Hepatic stellate cell (primary cell): ENCODE measurements at regions not wholly inside any gene's neighbourhood (a gene's known extent, or its start where the extent isn't known, plus 50 kb on each side); places are given as distances from the start of the nearest gene placed in this dataset.
"Not testable (repeated sequence)": the region's sequence is repeated elsewhere in the genome, so short reads cannot be mapped to it uniquely, and the experiment has no call there.

Experiments
- DNase-seq: peaks from one replicate; pipeline ENCODE4 v3.0.0; 2011; ENCODE audit warnings: low spot score

- no peak for DNase-seq
These were observed 833.4 kb upstream of the ATXN8OS start for GRCh38 chr13:69274231-69274630.

- no peak for DNase-seq
These were observed 843.0 kb upstream of the ATXN8OS start for GRCh38 chr13:69264362-69265334.

- DNase-seq = no peak
These were observed 864.3 kb upstream of the ATXN8OS start for GRCh38 chr13:69243366-69243765.

GRCh38 chr13:69234171-69234570 lies 873.5 kb upstream of the ATXN8OS start:
- no peak for DNase-seq

- no peak for DNase-seq
These were observed 881.2 kb upstream of the ATXN8OS start for GRCh38 chr13:69226427-69226826.

- DNase-seq = not testable (repeated sequence)
These were observed 885.8 kb upstream of the ATXN8OS start for GRCh38 chr13:69221633-69222498.

GRCh38 chr13:69213396-69213795 lies 894.2 kb upstream of the ATXN8OS start:
- DNase-seq = no peak

- no peak for DNase-seq
These were observed 903.0 kb upstream of the ATXN8OS start for GRCh38 chr13:69204620-69205019.

GRCh38 chr13:69202996-69203395 lies 904.6 kb upstream of the ATXN8OS start:
- no peak for DNase-seq

- DNase-seq = no peak
These were observed 908.0 kb upstream of the ATXN8OS start for GRCh38 chr13:69199664-69200063.

- no peak for DNase-seq
These were observed 908.9 kb upstream of the ATXN8OS start for GRCh38 chr13:69198706-69199105.

- DNase-seq = no peak
These were observed 913.5 kb upstream of the ATXN8OS start for GRCh38 chr13:69194130-69194529.

- DNase-seq = no peak
These were observed 927.6 kb upstream of the ATXN8OS start for GRCh38 chr13:69180034-69180433.

- DNase-seq = no peak
These were observed 929.6 kb upstream of the ATXN8OS start for GRCh38 chr13:69178000-69178399.

GRCh38 chr13:69168436-69168835 lies 939.2 kb upstream of the ATXN8OS start:
- DNase-seq = no peak

- DNase-seq = no peak
These were observed 952.5 kb upstream of the ATXN8OS start for GRCh38 chr13:69155136-69155535.

- DNase-seq = no peak
These were observed 965.5 kb upstream of the ATXN8OS start for GRCh38 chr13:69142101-69142500.

- DNase-seq = no peak
These were observed 982.6 kb upstream of the ATXN8OS start for GRCh38 chr13:69124996-69125395.

- no peak for DNase-seq
These were observed 997.6 kb upstream of the ATXN8OS start for GRCh38 chr13:69109891-69110525.

GRCh38 chr13:69108486-69108885 lies 999.1 kb upstream of the ATXN8OS start:
- no peak for DNase-seq

- DNase-seq = no peak
These were observed 1000.2 kb upstream of the ATXN8OS start for GRCh38 chr13:69107436-69107835.

- no peak for DNase-seq
These were observed 1005.8 kb upstream of the ATXN8OS start for GRCh38 chr13:69101841-69102240.
